Neural progenitor cell (in vitro differentiated cells): ENCODE measurements at regions not wholly inside any gene's neighbourhood (a gene's known extent, or its start where the extent isn't known, plus 50 kb on each side); places are given as distances from the start of the nearest gene placed in this dataset.

Source experiments
- DNase-seq: peaks from one replicate; pipeline ENCODE4 v3.0.0-alpha.2; 2016; ENCODE audit warnings: low spot score
- H2AFZ ChIP-seq: fragments of 200-600 bp; sonication (generic); replicated peaks from 2 replicates; pipeline ENCODE4 v1.6.1; 2016; ENCODE audit warnings: antibody characterized with exemption
- H3F3A ChIP-seq: fragments of 200-600 bp; sonication (generic); 2 replicates; pipeline ENCODE4 v1.6.1; 2016; ENCODE audit warnings: antibody characterized with exemption, low read depth
- H3K27ac ChIP-seq: fragments of 200-600 bp; sonication (generic); 2 replicates; pipeline ENCODE4 v1.5.1; 2016; ENCODE audit warnings: mild to moderate bottlenecking
- H3K27me3 ChIP-seq: fragments of 200-600 bp; sonication (generic); 2 replicates; pipeline ENCODE4 v1.6.1; 2016; ENCODE audit warnings: mild to moderate bottlenecking, moderate library complexity
- H3K36me3 ChIP-seq: fragments of 200-600 bp; sonication (generic); 2 replicates; pipeline ENCODE4 v1.5.1; 2016
- H3K4me1 ChIP-seq: fragments of 200-600 bp; sonication (generic); 2 replicates; pipeline ENCODE4 v1.6.1; 2016; ENCODE audit warnings: mixed run types
- H3K4me2 ChIP-seq: fragments of 200-600 bp; sonication (generic); 2 replicates; pipeline ENCODE4 v1.6.1; 2016
- H3K4me3 ChIP-seq: fragments of 200-600 bp; sonication (generic); 2 replicates; pipeline ENCODE4 v1.5.1; 2016
- H3K79me2 ChIP-seq: fragments of 200-600 bp; sonication (generic); 2 replicates; pipeline ENCODE4 v1.6.1; 2016; ENCODE audit warnings: low read depth
- H3K9ac ChIP-seq: fragments of 200-600 bp; sonication (generic); 2 replicates; pipeline ENCODE4 v1.6.1; 2016
- H3K9me3 ChIP-seq: fragments of 200-600 bp; sonication (generic); 2 replicates; pipeline ENCODE4 v1.5.1; 2016; ENCODE audit warnings: low read depth
- H4K20me1 ChIP-seq: fragments of 200-600 bp; sonication (generic); 2 replicates; pipeline ENCODE4 v1.6.1; 2016; ENCODE audit warnings: low read depth
- H3K27ac Mint-ChIP-seq: 3 replicates; pipeline ENCODE4 v1.8.0; 2021; ENCODE audit warnings: mixed read lengths
- H3K27me3 Mint-ChIP-seq: 2 replicates; pipeline ENCODE4 v1.8.0; 2022; ENCODE audit warnings: low read depth, mild to moderate bottlenecking, inconsistent platforms, moderate library complexity, mixed read lengths; ENCODE audit not compliant: insufficient read depth
- H3K36me3 Mint-ChIP-seq: 3 replicates; pipeline ENCODE4 v1.8.0; 2021; ENCODE audit warnings: mixed read lengths
- H3K4me1 Mint-ChIP-seq: 3 replicates; pipeline ENCODE4 v1.8.0; 2021; ENCODE audit warnings: mixed read lengths
- H3K4me3 Mint-ChIP-seq: 3 replicates; pipeline ENCODE4 v1.8.0; 2021; ENCODE audit warnings: mild to moderate bottlenecking, moderate library complexity, mixed read lengths
- H3K9me3 Mint-ChIP-seq: 3 replicates; pipeline ENCODE4 v1.8.0; 2020; ENCODE audit warnings: mixed read lengths
- EZH2 ChIP-seq: fragments of 200-600 bp; sonication (generic); IDR thresholded peaks from 2 replicates; pipeline ENCODE4 v1.6.1; 2017; ENCODE audit warnings: antibody characterized with exemption, mild to moderate bottlenecking, moderate library complexity
- EZH2phosphoT487 ChIP-seq: fragments of 200-600 bp; sonication (generic); IDR thresholded peaks from 2 replicates; pipeline ENCODE4 v1.6.1; 2017; ENCODE audit warnings: antibody characterized with exemption
- TF ChIP-seq, protein P1 (sequence below): fragments of 200-600 bp; sonication (generic); IDR thresholded peaks from 2 replicates; pipeline ENCODE4 v1.5.1; 2017; ENCODE audit warnings: antibody characterized with exemption, mild to moderate bottlenecking

DNA sequence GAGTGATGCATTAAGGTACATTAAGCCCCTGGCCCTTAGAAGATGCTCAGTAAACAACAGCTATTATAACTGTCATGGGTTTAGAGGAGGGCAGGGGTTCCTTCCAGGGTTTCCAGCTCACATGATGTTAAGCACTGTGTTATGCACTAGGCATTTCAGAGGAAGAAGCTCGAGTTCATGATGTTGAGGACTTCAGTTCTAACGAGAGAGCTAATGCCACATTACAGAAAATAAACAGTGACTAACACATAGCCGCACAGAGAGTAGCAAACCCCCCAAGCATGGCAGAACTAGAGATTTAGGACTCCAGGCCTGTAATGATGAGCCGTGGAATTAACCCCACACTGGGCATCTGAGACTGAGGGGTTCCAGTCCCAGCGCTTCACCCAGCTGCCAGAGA, 105.2 kb downstream of the UNC5CL start:
- no peaks in the 10 kb centered on the region for H3F3A ChIP-seq
- no peaks in the 10 kb centered on the region for H3K9me3 Mint-ChIP-seq
- peaks cover 3% of the 10 kb centered on the region for H3K36me3 Mint-ChIP-seq
- no peak for DNase-seq
- H3K9ac ChIP-seq, result no peak overlapping the region
- H3K27me3 Mint-ChIP-seq, result peaks cover 3% of the 10 kb centered on the region
- no peak overlapping the region for H2AFZ ChIP-seq
- no peak overlapping the region for H3K27ac Mint-ChIP-seq
- peaks cover 45% of the 10 kb centered on the region for H3K4me1 Mint-ChIP-seq
- no peaks in the 10 kb centered on the region for H3K36me3 ChIP-seq
- H3K4me3 Mint-ChIP-seq, result no peak overlapping the region
- no peaks in the 10 kb centered on the region for H4K20me1 ChIP-seq
- H3K27ac ChIP-seq, result no peak overlapping the region
- TF ChIP-seq EZH2phosphoT487 (no peak), EZH2 (no peak)
- TF ChIP-seq, protein P1, sequence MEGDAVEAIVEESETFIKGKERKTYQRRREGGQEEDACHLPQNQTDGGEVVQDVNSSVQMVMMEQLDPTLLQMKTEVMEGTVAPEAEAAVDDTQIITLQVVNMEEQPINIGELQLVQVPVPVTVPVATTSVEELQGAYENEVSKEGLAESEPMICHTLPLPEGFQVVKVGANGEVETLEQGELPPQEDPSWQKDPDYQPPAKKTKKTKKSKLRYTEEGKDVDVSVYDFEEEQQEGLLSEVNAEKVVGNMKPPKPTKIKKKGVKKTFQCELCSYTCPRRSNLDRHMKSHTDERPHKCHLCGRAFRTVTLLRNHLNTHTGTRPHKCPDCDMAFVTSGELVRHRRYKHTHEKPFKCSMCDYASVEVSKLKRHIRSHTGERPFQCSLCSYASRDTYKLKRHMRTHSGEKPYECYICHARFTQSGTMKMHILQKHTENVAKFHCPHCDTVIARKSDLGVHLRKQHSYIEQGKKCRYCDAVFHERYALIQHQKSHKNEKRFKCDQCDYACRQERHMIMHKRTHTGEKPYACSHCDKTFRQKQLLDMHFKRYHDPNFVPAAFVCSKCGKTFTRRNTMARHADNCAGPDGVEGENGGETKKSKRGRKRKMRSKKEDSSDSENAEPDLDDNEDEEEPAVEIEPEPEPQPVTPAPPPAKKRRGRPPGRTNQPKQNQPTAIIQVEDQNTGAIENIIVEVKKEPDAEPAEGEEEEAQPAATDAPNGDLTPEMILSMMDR, result no peak
- no peak overlapping the region for H3K4me2 ChIP-seq
- H3K27me3 ChIP-seq, result no peaks in the 10 kb centered on the region
- no peaks in the 10 kb centered on the region for H3K79me2 ChIP-seq
- peaks cover 7% of the 10 kb centered on the region for H3K4me1 ChIP-seq
- H3K9me3 ChIP-seq, result no peaks in the 10 kb centered on the region
- no peak overlapping the region for H3K4me3 ChIP-seq

DNA sequence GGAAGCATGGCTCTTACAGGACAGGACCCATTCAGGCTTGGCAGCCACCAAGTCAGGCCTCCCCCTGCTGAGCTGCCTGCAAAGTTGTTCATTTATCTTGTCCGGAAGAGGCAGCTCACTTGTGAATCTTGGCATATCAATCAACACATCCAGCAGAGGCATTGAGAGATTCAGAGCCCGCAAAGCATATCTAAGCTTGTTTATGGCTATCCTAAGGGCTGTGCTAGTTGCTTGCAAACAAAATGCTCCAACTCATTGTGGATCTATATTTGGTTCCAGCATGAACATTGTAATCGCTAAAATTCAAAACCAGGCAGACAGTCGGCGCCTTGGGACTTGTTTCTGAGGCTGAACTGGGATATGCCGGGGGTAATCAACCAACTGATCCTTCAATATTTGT, 106.1 kb downstream of the UNC5CL start:
- Mint-ChIP-seq H3K4me3 (no peak overlapping the region), H3K27ac (no peak overlapping the region), H3K4me1 (peaks cover 39% of the 10 kb centered on the region), H3K27me3 (peaks cover 3% of the 10 kb centered on the region), H3K36me3 (peaks cover 3% of the 10 kb centered on the region), H3K9me3 (no peaks in the 10 kb centered on the region)
- H3F3A ChIP-seq, result no peaks in the 10 kb centered on the region
- H3K36me3 ChIP-seq, result no peaks in the 10 kb centered on the region
- H3K79me2 ChIP-seq, result no peaks in the 10 kb centered on the region
- no peak overlapping the region for H3K4me3 ChIP-seq
- H3K9ac ChIP-seq, result no peak overlapping the region
- H2AFZ ChIP-seq, result no peak overlapping the region
- no peak for DNase-seq
- H3K4me2 ChIP-seq, result no peak overlapping the region
- no peaks in the 10 kb centered on the region for H3K9me3 ChIP-seq
- TF ChIP-seq EZH2, result no peak
- TF ChIP-seq EZH2phosphoT487, result no peak
- TF ChIP-seq, protein P1, result no peak
- H3K27ac ChIP-seq, result no peak overlapping the region
- H3K4me1 ChIP-seq, result peaks cover 7% of the 10 kb centered on the region
- H3K27me3 ChIP-seq, result no peaks in the 10 kb centered on the region
- no peaks in the 10 kb centered on the region for H4K20me1 ChIP-seq

- Histone ChIP-seq H3K9me3 (no peaks in the 10 kb centered on the region), H3F3A (no peaks in the 10 kb centered on the region), H3K27me3 (no peaks in the 10 kb centered on the region), H3K4me3 (no peak overlapping the region), H3K9ac (no peak overlapping the region), H4K20me1 (no peaks in the 10 kb centered on the region), H2AFZ (no peak overlapping the region), H3K4me2 (no peak overlapping the region), H3K36me3 (no peaks in the 10 kb centered on the region), H3K79me2 (no peaks in the 10 kb centered on the region), H3K4me1 (peaks cover 5% of the 10 kb centered on the region), H3K27ac (no peak overlapping the region)
- Mint-ChIP-seq H3K27me3 (peaks cover 3% of the 10 kb centered on the region), H3K9me3 (no peaks in the 10 kb centered on the region), H3K4me1 (peaks cover 34% of the 10 kb centered on the region), H3K36me3 (peaks cover 3% of the 10 kb centered on the region), H3K4me3 (no peak overlapping the region), H3K27ac (no peak overlapping the region)
- TF ChIP-seq EZH2phosphoT487, result no peak
- TF ChIP-seq EZH2, result no peak
- TF ChIP-seq, protein P1, result no peak
- DNase-seq, result no peak
Measured at GRCh38 chr6:40932366-40932765, 106.7 kb downstream of the UNC5CL start.

DNA sequence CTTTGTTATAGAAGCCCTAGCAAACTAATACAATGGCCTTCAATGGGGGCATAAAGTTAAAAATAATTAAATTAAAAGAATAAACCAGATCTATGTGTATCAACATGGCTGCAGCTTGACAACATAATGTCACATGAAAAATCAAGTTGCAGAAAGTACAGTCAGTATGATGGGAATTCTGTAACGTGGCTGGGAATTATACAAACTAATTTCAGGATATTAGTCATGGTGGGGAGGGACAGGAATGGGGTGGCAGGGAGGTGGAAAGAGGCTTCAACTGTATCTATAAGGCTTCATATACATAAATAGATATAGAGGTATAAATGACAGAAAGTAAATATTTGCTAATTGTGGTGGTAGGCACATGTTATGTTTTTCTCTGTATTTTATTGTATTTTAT, 107.1 kb downstream of the UNC5CL start:
- no peaks in the 10 kb centered on the region for H3K9me3 ChIP-seq
- no peaks in the 10 kb centered on the region for H3K36me3 ChIP-seq
- no peak for DNase-seq
- H3K9ac ChIP-seq, result no peak overlapping the region
- Mint-ChIP-seq H3K27me3 (peaks cover 3% of the 10 kb centered on the region), H3K4me3 (no peak overlapping the region), H3K9me3 (no peaks in the 10 kb centered on the region), H3K36me3 (peaks cover 3% of the 10 kb centered on the region), H3K4me1 (peaks cover 29% of the 10 kb centered on the region), H3K27ac (no peak overlapping the region)
- H3K27me3 ChIP-seq, result no peaks in the 10 kb centered on the region
- H3K27ac ChIP-seq, result no peak overlapping the region
- no peaks in the 10 kb centered on the region for H3F3A ChIP-seq
- no peaks in the 10 kb centered on the region for H3K79me2 ChIP-seq
- H3K4me3 ChIP-seq, result no peak overlapping the region
- no peak overlapping the region for H2AFZ ChIP-seq
- H3K4me1 ChIP-seq, result peaks cover under 1% of the 10 kb centered on the region
- H3K4me2 ChIP-seq, result no peak overlapping the region
- TF ChIP-seq EZH2, result no peak
- TF ChIP-seq, protein P1, result no peak
- no peak for TF ChIP-seq EZH2phosphoT487
- no peaks in the 10 kb centered on the region for H4K20me1 ChIP-seq
